GM12878 (cell line): ENCODE measurements at regions not wholly inside any gene's neighbourhood (a gene's known extent, or its start where the extent isn't known, plus 50 kb on each side); places are given as distances from the start of the nearest gene placed in this dataset.

Experiments used
- ATAC-seq: fragments of 200-7000 bp; cut with Tn5 transposase; 3 replicates; pipeline ENCODE4 v1.9.1; 2020; ENCODE audit warnings: mild to moderate bottlenecking, moderate library complexity
- BruUV-seq: library from RNA; stranded (reverse); fragments of 400-500 nt; replicated peaks from 2 replicates; lab custom pipeline; 2021; lab: Mats Ljungman, UMichigan
- CTCF ChIA-PET: fragments of 300-600 bp; sonication (Branson Sonifier 250); formaldehyde crosslinking; extraction: SDS; loops from one replicate; lab custom pipeline; 2021; ENCODE audit warnings: inconsistent platforms; lab: Yijun Ruan, JAX
- POLR2A ChIA-PET: fragments of 350-600 bp; formaldehyde crosslinking; extraction: SDS; loops from one replicate; lab custom pipeline; 2021; ENCODE audit warnings: inconsistent platforms; lab: Charles Lee
- RAD21 ChIA-PET: fragments of 300-600 bp; sonication (Branson Sonifier 250); formaldehyde crosslinking; loops from one replicate; lab custom pipeline; 2023; ENCODE audit warnings: antibody characterized with exemption; ENCODE audit not compliant: unreplicated experiment; lab: Charles Lee
- SMC1A ChIA-PET: fragments of 300-600 bp; sonication (Branson Sonifier 250); formaldehyde crosslinking; loops from one replicate; lab custom pipeline; 2023; ENCODE audit not compliant: unreplicated experiment, uncharacterized antibody; lab: Charles Lee
- DNase-seq: peaks from one replicate; pipeline ENCODE4 v3.0.0-alpha.2; 2011; ENCODE audit warnings: low read depth, low spot score
- FAIRE-seq: peaks from 3 replicates; lab custom pipeline; 2011; peaks lifted over from hg19 to GRCh38; lab: Jason Lieb, UNC
- H2AFZ ChIP-seq: 2 replicates; pipeline ENCODE4 v1.6.0; 2011; ENCODE audit warnings: low read depth, low read length, control low read depth; ENCODE audit not compliant: control insufficient read depth
- H3K27ac ChIP-seq: 2 replicates; pipeline ENCODE4 v1.5.1; 2011; ENCODE audit warnings: control low read depth; ENCODE audit not compliant: control insufficient read depth, insufficient read depth
- H3K27me3 ChIP-seq, 2 experiments: replicated peaks in 1 of 2; 2 replicates each; pipeline versions ENCODE4 v1.6.0 to v1.6.1; 2011; ENCODE audit warnings: low read length in 1 of 2; ENCODE audit not compliant: control insufficient read depth in 2 of 2, insufficient read depth in 2 of 2
- H3K36me3 ChIP-seq, 2 experiments: 2 replicates each; pipeline ENCODE4 v1.5.1; 2011; ENCODE audit warnings: low read length in 1 of 2; ENCODE audit not compliant: control insufficient read depth in 2 of 2, insufficient read depth in 2 of 2
- H3K4me1 ChIP-seq: 2 replicates; pipeline ENCODE4 v1.6.1; 2011; ENCODE audit warnings: mild to moderate bottlenecking, low read length, moderate library complexity, mixed read lengths; ENCODE audit not compliant: control insufficient read depth, insufficient read depth
- H3K4me2 ChIP-seq: 2 replicates; pipeline ENCODE4 v1.6.0; 2011; ENCODE audit warnings: control low read depth; ENCODE audit not compliant: control insufficient read depth, insufficient read depth
- H3K4me3 ChIP-seq: fragments of 200-600 bp; sonication (generic); 2 replicates; pipeline ENCODE4 v1.5.1; 2016
- H3K79me2 ChIP-seq: 2 replicates; pipeline ENCODE4 v1.6.0; 2011; ENCODE audit warnings: low read length; ENCODE audit not compliant: control insufficient read depth, insufficient read depth
- H3K9ac ChIP-seq: 2 replicates; pipeline ENCODE4 v1.8.0; 2011; ENCODE audit warnings: low read length, control low read depth, mixed read lengths; ENCODE audit not compliant: control insufficient read depth, insufficient read depth
- H3K9me3 ChIP-seq: replicated peaks from 3 replicates; pipeline ENCODE4 v1.5.1; 2011; ENCODE audit warnings: mild to moderate bottlenecking, low read length; ENCODE audit not compliant: control insufficient read depth, insufficient read depth
- H4K20me1 ChIP-seq: 2 replicates; pipeline ENCODE4 v1.6.0; 2011; ENCODE audit not compliant: control insufficient read depth, insufficient read depth
- BRCA1 ChIP-seq: IDR thresholded peaks from 2 replicates; pipeline ENCODE4 v1.6.1; 2011; ENCODE audit warnings: low read depth, low read length, improper control_type of control experiment
- CBX5 ChIP-seq: sonication (generic); IDR thresholded peaks from 2 replicates; pipeline ENCODE4 v1.6.1; 2016; ENCODE audit warnings: low read depth, moderate library complexity, mild to moderate bottlenecking, inconsistent platforms
- CREB1 ChIP-seq: IDR thresholded peaks from 2 replicates; pipeline ENCODE4 v1.6.1; 2012; ENCODE audit warnings: low read depth, mild to moderate bottlenecking, inconsistent platforms
- IRF4 ChIP-seq: IDR thresholded peaks from 2 replicates; pipeline ENCODE4 v1.6.1; 2011; ENCODE audit warnings: low read depth, low read length
- RCOR1 ChIP-seq: conservative IDR thresholded peaks from 2 replicates; pipeline ENCODE4 v1.6.1; 2012; ENCODE audit warnings: low read depth, low read length, improper control_type of control experiment
- REST ChIP-seq: IDR thresholded peaks from 2 replicates; pipeline ENCODE4 v1.6.1; 2012; ENCODE audit warnings: mild to moderate bottlenecking, low read depth, low read length
- SMAD1 ChIP-seq: fragments of 450-650 bp; IDR thresholded peaks from 2 replicates; pipeline ENCODE4 v1.6.1; 2018; ENCODE audit warnings: mild to moderate bottlenecking, low read depth; ENCODE audit not compliant: partially characterized antibody
- SMAD5 ChIP-seq: IDR thresholded peaks from 2 replicates; pipeline ENCODE4 v1.6.1; 2016; ENCODE audit warnings: antibody characterized with exemption, low read depth
- TCF12 ChIP-seq: IDR thresholded peaks from 2 replicates; pipeline ENCODE4 v1.6.1; 2011; ENCODE audit warnings: low read depth, mild to moderate bottlenecking, low read length
- TCF7 ChIP-seq: IDR thresholded peaks from 2 replicates; pipeline ENCODE4 v1.6.1; 2014; ENCODE audit warnings: antibody characterized with exemption, borderline replicate concordance
- ZBTB33 ChIP-seq: fragments of 450-650 bp; IDR thresholded peaks from 2 replicates; pipeline ENCODE4 v1.6.1; 2017; ENCODE audit warnings: mild to moderate bottlenecking
- ZBTB40 ChIP-seq: fragments of 450-650 bp; IDR thresholded peaks from 2 replicates; pipeline ENCODE4 v1.6.1; 2016; ENCODE audit warnings: mild to moderate bottlenecking, moderate library complexity, borderline replicate concordance
- WGBS: methylation state at CpG from one replicate; pipeline ENCODE4 v1.1.6; 2016; ENCODE audit warnings: low lambda C conversion rate; ENCODE audit not compliant: insufficient replicate concordance, insufficient coverage; ENCODE audit errors: missing lambda C conversion rate; 5-methylcytosine and 5-hydroxymethylcytosine counted together
- in situ Hi-C: fragments of 300-500 bp; cut with MboI; formaldehyde crosslinking; loops from 9 replicates; pipeline ENCODE4 v1.14.3; 2018; ENCODE audit warnings: mixed read lengths
- intact Hi-C: fragments of 100-400 bp; cut with micrococcal nuclease; formaldehyde crosslinking; loops from one replicate; pipeline ENCODE4 v1.14.2; 2022; ENCODE audit not compliant: unreplicated experiment

GRCh38 chr16:54787045-54787444, 143.6 kb upstream of the IRX5 start:
- Histone ChIP-seq H3K9me3 (no peaks in the 10 kb centered on the region), H3K27ac (no peak overlapping the region), H3K27me3 (no peaks in the 10 kb centered on the region), H3K79me2 (no peaks in the 10 kb centered on the region), H3K4me2 (no peak overlapping the region), H3K9ac (no peak overlapping the region), H3K4me3 (no peak overlapping the region), H3K4me1 (no peaks in the 10 kb centered on the region), H3K36me3 (no peaks in the 10 kb centered on the region), H4K20me1 (no peaks in the 10 kb centered on the region), H2AFZ (no peak overlapping the region)
- POLR2A ChIA-PET = no interaction called here
- in situ Hi-C loops = no loop called here
- 0% methylated on average over 1 of the region's 1 CpG for WGBS
- intact Hi-C loops = no loop called here
- BruUV-seq = no TSS peak
- FAIRE-seq = no peak
- SMC1A ChIA-PET = interaction anchor here (1.4 kb wide), 1 partner anchor 9 kb away, joined by 3 read pairs; no protein-coding TSS in a partner anchor
- RAD21 ChIA-PET = interaction anchor here (0.7 kb wide), 1 partner anchor 804 kb away, joined by 3 read pairs; no protein-coding TSS in a partner anchor
- no peak for DNase-seq
- CTCF ChIA-PET = interaction anchor here (0.6 kb wide), 1 partner anchor 1214 kb away, joined by 3 read pairs; no protein-coding TSS in a partner anchor
- ATAC-seq = no peak
- TF ChIP-seq IRF4 (no peak), REST (no peak), SMAD5 (no peak), RCOR1 (no peak), TCF7 (no peak), BRCA1 (no peak), ZBTB40 (no peak), TCF12 (no peak), CREB1 (no peak), ZBTB33 (no peak), SMAD1 (no peak), CBX5 (no peak)
